ENCODE measurements at regions not wholly inside any gene's neighbourhood (a gene's known extent, or its start where the extent isn't known, plus 50 kb on each side); places are given as distances from the start of the nearest gene placed in this dataset.

DNA sequence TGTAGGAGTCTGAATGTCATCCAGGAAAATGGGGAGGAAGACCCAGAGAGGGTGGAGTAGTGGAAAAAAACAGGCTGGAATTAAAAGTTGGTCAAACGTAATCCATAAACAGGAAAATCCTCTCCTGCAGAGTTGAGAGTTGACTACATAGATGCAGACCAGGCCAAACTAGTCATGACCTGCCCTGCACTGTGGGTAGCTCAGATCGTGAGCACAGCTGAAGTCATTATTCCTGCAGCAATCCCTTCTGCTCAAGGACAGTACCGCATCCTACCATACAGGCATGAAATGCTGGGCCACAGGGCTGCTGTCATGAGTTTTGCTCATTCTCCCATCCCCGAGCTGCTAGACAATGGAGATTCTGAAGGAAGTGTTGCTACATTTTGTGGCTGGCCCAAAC, 352.2 kb downstream of the EN1 start:
- DNase-seq (ENCODE audit: low read depth, low spot score) (no peak), FAIRE-seq (no peak), ATAC-seq (no peak)
- H3K4me2 ChIP-seq (ENCODE audit: control insufficient read depth, insufficient read depth), result no peak overlapping the region
- no peaks in the 10 kb centered on the region for H3K36me3 ChIP-seq (ENCODE audit: control insufficient read depth in 2 of 2, insufficient read depth in 2 of 2, low read length in 1 of 2)
- H3K4me1 ChIP-seq (ENCODE audit: control insufficient read depth, insufficient read depth, low read length), result no peaks in the 10 kb centered on the region
- H2AFZ ChIP-seq (ENCODE audit: control insufficient read depth, low read depth, low read length), result no peak overlapping the region
- H4K20me1 ChIP-seq (ENCODE audit: control insufficient read depth, insufficient read depth), result no peaks in the 10 kb centered on the region
- BruUV-seq (replicated peaks), result no TSS peak
- ChIA-PET POLR2A (no interaction called here), RAD21 (ENCODE audit: unreplicated experiment) (no interaction called here), SMC1A (ENCODE audit: uncharacterized antibody, unreplicated experiment) (no interaction called here), CTCF (no interaction called here)
- in situ Hi-C loops (cut with MboI) (no loop called here), intact Hi-C loops (cut with micrococcal nuclease; ENCODE audit: unreplicated experiment) (no loop called here)
- H3K27ac ChIP-seq (ENCODE audit: control insufficient read depth, insufficient read depth), result no peak overlapping the region
- H3K79me2 ChIP-seq (ENCODE audit: control insufficient read depth, insufficient read depth, low read length), result no peaks in the 10 kb centered on the region
- no peak overlapping the region for H3K4me3 ChIP-seq
- no peak overlapping the region for H3K9ac ChIP-seq (ENCODE audit: control insufficient read depth, insufficient read depth, low read length)
- no peaks in the 10 kb centered on the region for H3K9me3 ChIP-seq (replicated peaks; ENCODE audit: control insufficient read depth, insufficient read depth, low read length)
- H3K27me3 ChIP-seq (replicated peaks in 1 of 2; ENCODE audit: control insufficient read depth in 2 of 2, insufficient read depth in 2 of 2, low read length in 1 of 2), result no peaks in the 10 kb centered on the region
- 18% methylated on average over 4 of the region's 4 CpGs for WGBS (ENCODE audit: insufficient coverage, insufficient replicate concordance, low lambda C conversion rate, missing lambda C conversion rate)
- TF ChIP-seq PBX3 (IDR thresholded peaks at IDR 0.05; ENCODE audit: insufficient replicate concordance, low read depth, low read length) (no peak), SMAD1 (IDR thresholded peaks at IDR 0.05; ENCODE audit: low read depth, partially characterized antibody) (no peak), EZH2 (IDR thresholded peaks at IDR 0.05; ENCODE audit: borderline replicate concordance, control insufficient read depth, low read depth, low read length) (no peak), TCF3 (IDR thresholded peaks at IDR 0.05; ENCODE audit: borderline replicate concordance, insufficient read depth, low read depth, low read length) (no peak), MTA2 (IDR thresholded peaks at IDR 0.05; ENCODE audit: low read depth) (no peak), GATAD2B (conservative IDR thresholded peaks at IDR 0.05; ENCODE audit: low read depth) (no peak), SMAD5 (IDR thresholded peaks at IDR 0.05; ENCODE audit: low read depth) (no peak), MYC (IDR thresholded peaks at IDR 0.05; ENCODE audit: insufficient read depth, insufficient read length, insufficient replicate concordance, low read length, severe bottlenecking) (no peak), ZNF207 (IDR thresholded peaks at IDR 0.05; ENCODE audit: borderline replicate concordance) (no peak), MXI1 (IDR thresholded peaks at IDR 0.05; ENCODE audit: low read depth, low read length) (no peak), NFYB (IDR thresholded peaks at IDR 0.05; ENCODE audit: insufficient read depth, low read depth, low read length) (no peak), SMARCA5 (IDR thresholded peaks at IDR 0.05) (no peak), ZNF24 (IDR thresholded peaks at IDR 0.05) (no peak), NKRF (conservative IDR thresholded peaks at IDR 0.05) (no peak), POU2F2 (IDR thresholded peaks at IDR 0.05; ENCODE audit: borderline replicate concordance, low read depth, low read length) (no peak), SP1 (IDR thresholded peaks at IDR 0.05; ENCODE audit: low read depth, low read length) (no peak)
- TF ChIP-seq, protein P1, sequence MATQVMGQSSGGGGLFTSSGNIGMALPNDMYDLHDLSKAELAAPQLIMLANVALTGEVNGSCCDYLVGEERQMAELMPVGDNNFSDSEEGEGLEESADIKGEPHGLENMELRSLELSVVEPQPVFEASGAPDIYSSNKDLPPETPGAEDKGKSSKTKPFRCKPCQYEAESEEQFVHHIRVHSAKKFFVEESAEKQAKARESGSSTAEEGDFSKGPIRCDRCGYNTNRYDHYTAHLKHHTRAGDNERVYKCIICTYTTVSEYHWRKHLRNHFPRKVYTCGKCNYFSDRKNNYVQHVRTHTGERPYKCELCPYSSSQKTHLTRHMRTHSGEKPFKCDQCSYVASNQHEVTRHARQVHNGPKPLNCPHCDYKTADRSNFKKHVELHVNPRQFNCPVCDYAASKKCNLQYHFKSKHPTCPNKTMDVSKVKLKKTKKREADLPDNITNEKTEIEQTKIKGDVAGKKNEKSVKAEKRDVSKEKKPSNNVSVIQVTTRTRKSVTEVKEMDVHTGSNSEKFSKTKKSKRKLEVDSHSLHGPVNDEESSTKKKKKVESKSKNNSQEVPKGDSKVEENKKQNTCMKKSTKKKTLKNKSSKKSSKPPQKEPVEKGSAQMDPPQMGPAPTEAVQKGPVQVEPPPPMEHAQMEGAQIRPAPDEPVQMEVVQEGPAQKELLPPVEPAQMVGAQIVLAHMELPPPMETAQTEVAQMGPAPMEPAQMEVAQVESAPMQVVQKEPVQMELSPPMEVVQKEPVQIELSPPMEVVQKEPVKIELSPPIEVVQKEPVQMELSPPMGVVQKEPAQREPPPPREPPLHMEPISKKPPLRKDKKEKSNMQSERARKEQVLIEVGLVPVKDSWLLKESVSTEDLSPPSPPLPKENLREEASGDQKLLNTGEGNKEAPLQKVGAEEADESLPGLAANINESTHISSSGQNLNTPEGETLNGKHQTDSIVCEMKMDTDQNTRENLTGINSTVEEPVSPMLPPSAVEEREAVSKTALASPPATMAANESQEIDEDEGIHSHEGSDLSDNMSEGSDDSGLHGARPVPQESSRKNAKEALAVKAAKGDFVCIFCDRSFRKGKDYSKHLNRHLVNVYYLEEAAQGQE (IDR thresholded peaks at IDR 0.05; ENCODE audit: low read depth, low read length), result no peak
- TF ChIP-seq, protein P2, sequence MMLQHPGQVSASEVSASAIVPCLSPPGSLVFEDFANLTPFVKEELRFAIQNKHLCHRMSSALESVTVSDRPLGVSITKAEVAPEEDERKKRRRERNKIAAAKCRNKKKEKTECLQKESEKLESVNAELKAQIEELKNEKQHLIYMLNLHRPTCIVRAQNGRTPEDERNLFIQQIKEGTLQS (IDR thresholded peaks at IDR 0.05; ENCODE audit: borderline replicate concordance, extremely low read depth, low read depth, low read length), result no peak

Data from GM12878 (cell line).